GM18511 (cell line): ENCODE measurements at regions not wholly inside any gene's neighbourhood (a gene's known extent, or its start where the extent isn't known, plus 50 kb on each side); places are given as distances from the start of the nearest gene placed in this dataset.

Experiments used
- ATAC-seq: cut with Tn5 transposase; IDR thresholded peaks from one replicate; pipeline ENCODE4 v1.9.1; 2021; ENCODE audit warnings: mild to moderate bottlenecking, moderate library complexity; ENCODE audit not compliant: unreplicated experiment

DNA sequence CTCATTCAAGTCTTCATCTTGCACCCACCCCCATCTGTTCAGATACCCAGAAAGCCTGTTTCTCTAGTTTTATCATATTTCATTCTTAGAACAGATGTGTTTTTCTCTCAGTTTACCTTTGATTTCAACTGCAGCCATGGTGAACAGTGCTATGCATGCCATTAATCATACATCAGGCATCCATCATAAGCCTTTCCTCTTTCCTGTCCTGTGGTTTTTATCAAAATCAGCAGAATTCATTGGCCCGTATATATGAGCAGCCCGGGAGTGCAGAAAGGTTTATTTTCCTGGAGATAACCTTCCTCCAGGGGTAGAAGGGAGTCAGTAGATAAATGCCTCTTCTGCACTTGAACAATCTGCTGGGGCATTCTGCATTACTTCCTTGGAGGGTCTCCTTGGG lies 65.7 kb downstream of the IL21 start:
- ATAC-seq = no peak

DNA sequence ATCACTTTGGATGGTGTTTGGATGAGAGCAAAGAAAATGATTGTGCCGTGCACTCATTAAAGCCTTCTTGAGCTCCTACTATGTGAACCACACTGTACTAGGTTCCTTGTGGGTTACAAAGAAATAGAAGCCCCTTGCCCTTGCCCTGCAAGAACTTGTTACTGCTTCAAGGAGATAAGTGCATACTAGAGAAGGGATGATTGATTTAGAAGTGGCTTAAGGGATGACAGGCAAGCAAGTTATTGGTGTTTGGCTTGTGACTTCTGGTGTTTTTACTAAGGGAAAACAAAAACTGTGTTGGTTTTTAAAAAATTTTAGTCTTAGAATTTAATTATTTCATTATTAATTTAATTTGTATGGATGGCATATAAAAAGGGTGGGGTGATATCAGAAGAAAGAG lies 67.4 kb downstream of the IL21 start:
- no peak for ATAC-seq

DNA sequence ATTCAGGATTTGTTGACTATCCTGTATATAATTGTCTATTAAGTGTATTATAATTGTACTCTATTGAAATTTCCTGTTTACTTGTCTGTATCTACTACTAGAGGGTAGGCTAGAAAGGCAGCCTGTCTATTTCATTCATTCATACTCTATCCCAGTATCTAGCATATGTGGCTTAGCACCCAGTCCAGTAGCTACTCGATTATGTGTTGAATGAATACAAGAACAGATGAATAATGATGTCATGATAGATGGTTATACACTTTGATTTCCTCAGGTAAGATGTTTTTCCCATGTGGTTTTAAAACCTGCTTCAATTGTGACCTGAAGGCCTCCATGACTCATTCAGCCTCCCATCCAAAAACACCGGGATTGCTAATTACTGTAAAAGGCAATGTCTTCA lies 68.0 kb downstream of the IL21 start:
- no peak for ATAC-seq

DNA sequence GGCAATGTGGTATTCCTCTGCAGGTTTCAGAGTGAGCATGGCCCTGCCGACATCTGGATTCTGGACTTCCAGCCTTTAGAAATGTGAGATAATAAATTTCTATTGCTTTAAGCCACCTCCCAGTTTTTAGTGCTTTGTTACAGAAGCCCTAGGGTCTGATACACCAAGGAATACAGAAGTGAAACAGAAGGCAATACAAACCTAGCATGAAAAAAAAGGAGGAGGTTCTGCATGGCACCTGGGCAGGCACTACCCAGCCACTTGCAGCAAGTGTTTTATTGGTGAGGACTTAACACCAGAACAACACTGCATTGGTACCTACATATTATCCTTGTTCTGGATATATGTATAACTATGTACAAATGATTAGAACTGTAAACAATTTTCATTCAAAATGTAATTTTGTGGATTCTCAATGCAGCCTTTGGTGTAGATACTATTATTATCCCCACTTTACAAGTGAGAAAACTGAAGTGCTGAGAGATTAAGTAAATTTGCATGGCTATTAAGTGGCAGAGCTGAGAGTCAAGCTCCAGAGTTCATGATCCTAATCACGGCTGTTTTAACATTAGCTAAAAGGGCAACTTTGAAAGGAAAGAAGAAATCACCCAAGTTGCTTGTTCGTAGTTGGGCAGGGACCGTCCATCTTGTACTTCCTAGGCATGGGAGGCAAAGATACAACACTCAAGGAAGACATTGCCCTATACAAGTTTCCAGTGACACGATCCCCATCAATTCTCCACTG lies 71.8 kb downstream of the IL21 start:
- peak; percentile 45 for ATAC-seq

DNA sequence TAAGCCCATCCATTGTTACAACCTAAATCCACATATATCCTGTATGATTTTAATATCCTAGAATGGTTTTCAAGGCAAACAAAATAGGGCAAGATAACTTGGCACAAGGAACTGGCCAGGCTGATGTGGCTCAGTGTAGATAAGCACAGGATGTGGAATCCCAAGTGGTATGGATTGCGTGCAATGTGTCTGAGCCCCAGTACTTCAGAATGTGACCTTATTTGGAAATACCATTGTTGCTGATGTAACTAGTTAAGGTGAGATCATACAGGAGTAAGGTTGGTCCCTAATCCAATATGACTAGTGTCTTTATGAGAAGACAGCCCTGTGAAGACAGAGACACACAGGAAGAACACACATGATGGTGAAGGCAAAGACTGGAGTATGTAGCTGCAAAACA lies 72.4 kb downstream of the IL21 start:
- ATAC-seq = no peak

DNA sequence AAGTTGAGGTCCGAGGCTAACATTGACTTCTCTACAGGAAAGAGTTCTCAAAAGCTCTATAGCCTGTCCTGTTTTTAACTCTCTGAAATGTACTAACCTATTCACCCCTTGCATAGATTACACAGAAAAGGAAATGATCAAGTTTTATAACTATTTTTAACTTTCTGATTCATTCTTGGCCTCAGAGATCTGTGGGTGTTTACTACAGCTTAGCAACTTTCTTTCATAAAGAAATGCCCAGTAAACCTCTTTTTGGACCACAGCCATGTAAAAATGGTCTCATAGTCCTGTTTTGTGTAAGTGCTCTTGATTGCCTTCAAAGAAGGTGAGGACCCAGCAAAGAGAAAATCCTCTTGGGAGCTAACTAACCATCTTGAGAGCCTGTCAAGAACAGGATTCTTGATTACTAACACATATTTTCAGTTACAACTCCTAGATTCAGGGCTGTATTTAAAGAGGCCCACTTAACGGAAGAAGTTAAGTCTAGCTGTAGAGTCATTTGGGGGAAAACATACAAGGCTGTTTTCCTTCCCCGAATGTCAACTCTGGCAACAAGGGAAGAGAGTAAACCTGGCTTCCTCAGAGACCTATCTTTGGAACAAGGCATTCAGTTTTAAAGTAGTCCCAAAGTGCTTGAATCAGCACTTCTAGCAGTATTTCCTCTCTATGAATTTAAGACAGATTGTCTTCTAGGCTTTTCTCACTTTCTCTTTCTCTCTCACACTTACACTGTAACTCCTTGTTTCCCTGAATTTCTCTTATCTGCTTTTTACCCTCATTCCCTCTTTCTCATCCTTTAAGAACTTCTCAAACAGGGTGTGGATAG lies 78.2 kb downstream of the IL21 start:
- peak; percentile 92 for ATAC-seq

DNA sequence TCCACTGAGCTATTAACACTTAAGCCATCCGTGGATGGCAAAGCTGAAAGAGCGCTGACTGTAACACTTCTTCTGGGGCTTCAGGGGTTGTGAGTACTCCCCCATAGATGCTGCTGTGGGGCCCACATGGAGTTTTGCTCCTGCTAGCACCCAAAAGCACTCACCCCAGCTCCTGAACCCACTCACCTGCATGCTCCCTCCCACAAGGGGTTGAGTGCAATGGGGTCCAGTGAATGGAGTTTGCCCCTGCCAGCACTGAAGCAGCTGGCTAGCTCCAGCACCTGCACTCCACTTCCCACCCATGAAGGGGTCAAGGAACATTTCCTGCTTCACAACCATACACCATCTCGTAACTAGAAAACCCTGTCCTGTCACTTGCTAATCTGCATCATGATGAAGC lies 78.9 kb downstream of the IL21 start:
- peak; percentile 31 for ATAC-seq

DNA sequence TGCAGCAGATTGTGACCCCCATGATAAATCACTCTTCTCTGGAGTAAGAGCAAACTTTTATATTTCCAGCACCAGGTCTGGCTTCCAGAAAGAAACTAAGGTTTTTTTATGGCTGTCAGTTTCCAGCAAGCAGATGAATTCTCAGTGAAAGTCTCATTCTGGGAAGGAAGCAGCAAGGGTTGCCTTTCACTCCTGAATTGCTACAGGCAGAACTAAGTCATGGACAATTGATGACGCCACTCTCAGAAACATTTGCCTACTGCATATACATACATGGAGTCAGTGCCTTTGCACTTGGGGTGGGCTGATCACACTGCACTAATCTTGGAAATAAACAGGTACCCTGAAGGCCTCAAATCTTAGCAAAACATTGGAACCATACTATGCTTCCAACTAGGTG lies 80.0 kb downstream of the IL21 start:
- ATAC-seq = no peak

DNA sequence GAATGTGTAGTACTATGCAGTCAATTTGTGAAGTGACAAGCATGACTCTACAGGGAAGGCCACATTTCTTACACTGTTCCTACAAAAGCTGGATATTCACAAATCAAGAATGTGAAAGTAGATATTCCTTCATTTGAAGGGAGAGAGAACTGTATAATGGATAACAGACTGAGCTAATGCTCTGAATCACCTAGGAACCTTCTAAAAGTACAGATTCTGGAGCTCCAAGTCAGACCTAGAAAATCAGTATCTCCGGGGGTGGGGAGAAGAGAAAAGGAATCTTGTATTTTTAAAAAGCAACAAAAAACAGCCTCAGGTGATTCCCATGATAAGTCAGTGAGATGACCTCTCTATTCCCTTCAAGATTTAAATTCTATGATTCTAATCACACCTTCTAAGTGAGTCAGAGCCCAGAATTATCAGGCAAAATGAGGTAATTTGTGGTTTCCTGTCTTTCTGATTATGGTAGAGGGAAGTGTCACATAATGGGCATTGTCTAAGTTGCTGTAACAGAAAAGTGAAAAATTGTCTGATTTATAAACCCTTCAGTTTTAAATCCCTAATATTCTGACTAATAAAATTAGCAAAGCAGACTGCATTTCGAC lies 80.9 kb downstream of the IL21 start:
- no peak for ATAC-seq

DNA sequence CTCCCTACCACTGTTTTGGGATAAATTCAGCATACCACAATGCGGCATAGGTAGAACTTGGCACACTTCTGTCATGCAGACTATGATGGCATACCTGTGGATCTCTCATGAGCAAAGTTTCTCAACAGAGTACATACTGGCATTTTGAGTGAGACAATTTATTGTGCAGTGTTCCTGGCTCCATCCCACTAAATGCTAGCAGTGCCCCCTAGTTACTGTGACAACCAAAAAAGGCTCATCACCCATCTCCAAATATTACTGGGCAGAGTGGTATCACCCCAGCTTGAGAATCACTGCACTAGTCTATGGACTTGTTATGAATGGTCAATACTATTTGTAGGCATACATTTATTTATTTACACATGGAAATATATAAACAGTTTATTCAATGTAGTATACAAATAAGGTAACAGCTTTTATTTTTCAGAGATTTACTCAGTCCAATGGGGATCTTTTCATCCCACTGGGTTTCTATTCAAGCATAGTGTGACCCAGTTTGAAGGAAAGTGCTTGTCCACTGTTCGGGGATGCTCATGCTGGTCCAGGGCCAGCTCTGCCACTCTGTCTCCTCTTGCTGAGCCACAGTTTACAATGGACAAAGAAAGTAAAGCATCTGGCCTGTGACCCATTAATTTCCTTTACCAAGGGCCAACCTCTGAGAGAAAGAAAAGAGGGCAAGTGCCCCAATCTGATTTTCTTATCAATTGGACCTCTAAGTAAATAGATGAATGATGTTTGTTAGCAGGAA lies 81.0 kb upstream of the IL2 start:
- ATAC-seq = no peak

DNA sequence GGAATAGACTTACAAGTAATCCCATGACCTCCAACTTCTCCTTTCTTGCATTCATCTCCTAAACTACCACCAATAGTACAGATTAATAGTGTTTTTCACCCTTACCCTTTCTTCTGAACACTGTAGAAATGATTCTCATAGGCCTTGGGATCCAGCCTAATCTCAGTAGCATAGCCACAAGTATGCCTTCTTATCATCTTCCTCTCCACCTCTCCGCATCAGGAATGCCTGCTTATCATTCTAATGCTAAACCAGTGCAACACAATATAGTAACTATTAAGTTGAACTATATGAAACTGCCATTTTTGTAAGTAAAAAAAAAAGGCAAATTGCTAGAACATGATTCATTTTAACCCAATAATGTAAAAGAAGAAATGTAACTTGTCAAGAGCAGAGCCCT lies 79.5 kb upstream of the IL2 start:
- ATAC-seq = no peak

DNA sequence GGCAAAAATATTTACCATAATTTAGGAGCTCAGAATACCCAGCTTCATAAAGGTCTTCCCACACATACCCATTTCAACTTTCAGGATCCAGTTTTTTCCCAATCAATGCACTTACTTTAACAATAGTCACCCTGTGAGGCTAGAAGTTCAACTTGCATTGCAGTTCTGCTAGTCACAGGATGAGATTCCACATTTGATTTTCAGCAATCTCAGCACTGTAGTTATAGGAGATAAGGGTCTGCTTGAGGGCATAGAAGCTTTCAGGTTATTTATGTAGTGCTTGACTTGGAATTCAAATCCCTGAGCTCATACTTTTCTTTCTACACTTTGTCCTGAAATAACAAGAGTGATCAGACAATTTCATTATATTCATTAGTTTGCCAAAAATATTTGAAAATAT lies 78.3 kb upstream of the IL2 start:
- ATAC-seq = no peak

DNA sequence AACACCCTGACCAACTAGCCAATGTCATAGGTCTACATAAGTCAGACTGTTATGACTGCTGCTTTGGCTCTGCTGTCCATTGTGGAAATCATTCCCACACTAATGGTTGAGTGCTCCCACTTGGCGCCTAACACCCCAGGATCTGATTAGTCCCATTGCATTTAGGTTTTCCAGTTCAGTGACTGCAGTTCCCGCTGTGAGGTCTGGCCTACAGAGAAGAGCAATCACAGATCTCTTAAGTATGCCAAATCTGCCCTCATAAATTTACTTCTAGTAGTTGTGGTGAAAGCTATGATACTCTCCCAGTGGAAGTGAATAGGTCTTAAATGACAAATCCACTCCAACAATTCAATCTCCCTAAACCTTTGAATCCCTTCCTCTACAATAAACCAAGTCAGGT lies 77.3 kb upstream of the IL2 start:
- no peak for ATAC-seq

DNA sequence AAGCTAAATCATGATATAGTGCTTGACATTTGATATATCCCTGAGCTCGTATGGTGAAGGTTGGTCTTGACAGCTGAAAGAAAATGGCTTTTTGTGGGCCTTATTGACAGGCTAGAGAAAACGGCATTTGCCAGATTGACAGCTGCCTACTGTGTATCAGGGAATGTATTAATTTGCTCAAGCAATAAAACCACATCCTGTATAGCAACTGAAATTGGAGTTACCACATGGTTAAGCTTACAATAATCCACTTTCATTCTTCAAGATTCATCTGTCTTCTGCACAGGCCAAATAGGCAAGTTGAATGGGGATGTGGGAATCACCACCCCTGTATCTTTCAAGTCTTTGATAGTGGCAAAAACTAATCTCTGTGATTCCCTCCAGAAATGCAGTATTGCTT lies 76.2 kb upstream of the IL2 start:
- no peak for ATAC-seq

DNA sequence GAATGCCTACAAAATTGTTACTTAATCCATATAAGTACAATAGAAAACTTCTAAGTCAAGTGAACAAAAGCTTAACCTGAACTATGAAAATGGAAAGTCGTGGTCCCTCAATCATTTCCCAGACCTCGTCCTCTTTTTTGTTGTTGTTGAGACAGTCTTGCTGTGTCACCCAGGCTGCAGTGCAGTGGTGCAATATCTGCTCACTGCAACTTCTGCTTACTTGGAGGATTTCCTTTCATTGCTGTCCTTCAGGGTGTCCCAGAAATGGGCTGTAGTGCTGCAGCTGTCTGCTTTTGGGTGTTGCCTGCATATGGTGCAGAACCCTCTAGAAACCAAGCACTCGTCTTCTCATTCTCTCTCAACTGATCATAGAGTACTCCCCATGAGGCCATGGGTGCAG lies 75.0 kb upstream of the IL2 start:
- no peak for ATAC-seq

DNA sequence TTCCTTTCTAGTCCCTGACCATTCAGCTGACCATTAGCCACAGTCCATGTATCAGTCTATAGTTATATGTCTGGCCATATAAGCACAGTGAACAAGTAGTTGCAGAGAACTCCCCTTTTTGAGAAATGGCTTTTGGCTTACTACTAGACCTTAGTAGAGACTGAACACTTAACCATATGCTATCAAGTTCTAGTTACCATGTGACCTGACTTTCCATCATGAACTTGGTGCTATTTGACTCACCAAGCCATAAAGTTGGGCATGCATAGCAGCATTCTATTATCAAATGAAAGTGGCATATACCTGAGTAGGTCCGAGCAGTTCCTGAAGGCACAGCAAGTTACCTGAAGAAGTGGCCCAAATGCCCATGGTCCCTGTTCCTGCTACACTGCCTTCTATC lies 74.5 kb upstream of the IL2 start:
- ATAC-seq = no peak

DNA sequence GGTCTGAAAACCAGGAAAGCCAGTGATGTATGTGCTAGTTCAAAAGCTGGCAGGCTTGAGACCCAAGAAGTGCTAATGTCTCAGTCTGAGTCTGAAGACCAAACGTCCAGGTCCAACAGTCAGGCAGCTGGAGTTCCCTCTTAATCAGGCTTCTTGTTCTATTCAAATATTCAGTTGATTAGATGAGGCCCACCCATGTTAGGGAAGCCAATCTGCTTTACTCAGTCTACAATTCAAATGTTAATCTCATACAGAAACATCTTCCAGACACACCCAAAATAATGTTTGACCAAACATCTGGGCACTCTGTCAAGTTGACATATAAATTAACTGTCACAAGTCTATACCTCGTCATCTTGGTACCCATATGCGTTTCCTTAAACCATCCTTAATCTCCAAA lies 72.4 kb upstream of the IL2 start:
- no peak for ATAC-seq

DNA sequence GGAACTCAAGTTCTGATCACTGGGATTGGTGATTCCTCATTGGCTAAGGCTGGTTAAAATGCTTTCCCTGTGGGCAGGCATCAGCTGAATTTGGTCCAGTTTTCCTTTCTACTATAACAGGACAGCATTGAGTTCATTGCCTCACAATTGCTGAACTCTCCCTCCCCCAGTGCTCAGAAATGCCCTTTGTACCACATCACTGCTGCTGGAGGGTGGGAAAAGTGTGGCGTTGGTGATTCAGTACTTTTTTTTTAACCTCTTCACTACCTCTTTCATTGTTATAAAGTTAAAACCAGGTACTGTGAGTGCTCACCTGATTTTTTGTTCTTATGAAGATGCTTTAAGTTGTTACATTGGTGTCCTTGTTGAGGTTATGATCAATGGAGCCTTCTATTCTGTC lies 69.3 kb upstream of the IL2 start:
- ATAC-seq = no peak

DNA sequence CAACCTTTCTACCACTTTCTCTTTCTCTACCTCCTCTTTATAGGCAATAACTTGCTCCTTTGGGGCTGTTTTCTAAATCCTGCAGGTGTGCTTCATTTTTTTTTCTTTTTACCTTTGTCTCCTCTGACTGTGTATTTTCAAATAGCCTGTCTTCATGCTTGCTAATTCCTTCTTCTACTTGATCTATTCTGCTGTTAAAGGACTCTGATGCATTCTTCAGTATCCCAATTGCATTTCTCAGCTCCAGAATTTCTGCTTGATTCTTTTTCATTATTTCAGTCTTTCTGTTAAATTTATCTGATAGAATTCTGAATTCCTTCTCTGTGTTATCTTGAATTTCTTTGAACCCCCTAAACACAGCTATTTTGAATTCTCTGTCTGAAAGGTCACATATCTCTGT lies 67.7 kb upstream of the IL2 start:
- ATAC-seq = no peak

DNA sequence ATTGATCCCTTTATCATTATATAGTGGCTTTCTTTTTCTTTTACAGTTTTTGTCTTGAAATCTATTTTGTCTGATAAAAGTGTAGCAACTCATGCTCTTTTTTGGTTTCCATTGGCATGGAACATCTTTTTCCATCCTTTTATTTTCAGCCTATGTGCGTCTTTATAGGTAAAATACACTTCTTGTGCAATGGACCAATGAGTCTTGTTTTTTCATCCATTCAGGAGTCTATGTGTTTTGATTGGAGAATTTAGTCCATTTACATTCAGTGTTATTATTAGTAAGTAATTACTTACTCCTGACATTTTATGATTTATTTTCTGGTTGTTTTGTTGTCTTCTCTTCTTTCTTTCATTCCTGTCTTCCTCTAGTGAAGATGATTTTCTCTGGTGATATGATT lies 66.4 kb upstream of the IL2 start:
- no peak for ATAC-seq

DNA sequence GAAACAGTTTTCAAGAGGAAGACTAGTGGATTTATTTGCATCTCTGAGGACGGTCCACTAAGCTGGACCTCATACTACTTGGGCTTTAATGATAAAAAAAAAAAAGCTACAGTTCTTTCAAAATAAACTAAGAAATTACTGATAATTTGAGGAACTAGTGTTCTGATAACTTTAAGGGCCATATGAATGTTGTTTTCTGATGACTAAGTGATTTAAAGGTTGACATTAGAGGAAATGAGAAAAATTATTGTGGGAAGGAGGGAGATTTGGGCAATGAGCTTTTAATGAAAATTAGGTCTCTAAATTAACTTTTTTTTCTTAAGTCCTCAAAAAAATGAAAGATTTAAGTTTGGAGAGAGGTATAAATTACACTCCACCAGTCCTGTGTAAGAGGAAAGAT lies 60.8 kb upstream of the IL2 start:
- no peak for ATAC-seq

DNA sequence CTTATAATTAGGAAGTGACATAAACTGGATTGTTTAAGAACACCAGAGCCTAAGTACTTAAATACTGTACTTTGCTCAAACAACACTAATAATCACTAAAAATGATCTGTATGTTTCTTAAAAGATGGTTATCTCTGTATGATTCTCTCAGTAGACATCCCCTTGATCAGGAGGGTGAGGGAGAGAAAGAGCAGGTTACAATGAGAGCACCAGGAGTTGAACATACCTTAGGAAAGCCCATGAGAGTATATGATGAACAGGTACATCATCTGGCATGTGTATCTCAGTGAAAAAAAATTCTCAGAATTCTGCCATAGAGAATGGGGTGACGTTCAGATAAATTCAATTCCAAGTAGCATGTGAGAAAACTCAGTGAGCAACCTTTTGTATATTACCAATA lies 59.9 kb upstream of the IL2 start:
- no peak for ATAC-seq
